22Rv1 (cell line): ENCODE measurements at regions not wholly inside any gene's neighbourhood (a gene's known extent, or its start where the extent isn't known, plus 50 kb on each side); places are given as distances from the start of the nearest gene placed in this dataset.

Source experiments
- H3K27ac ChIP-seq: fragments of 450-650 bp; 2 replicates; pipeline ENCODE4 v1.5.1; 2017
- CTCF ChIP-seq: fragments of 450-650 bp; IDR thresholded peaks from 2 replicates; pipeline ENCODE4 v1.5.1; 2017; ENCODE audit warnings: mild to moderate bottlenecking
- ZFX ChIP-seq: fragments of 450-650 bp; IDR thresholded peaks from 2 replicates; pipeline ENCODE4 v1.6.1; 2017; ENCODE audit warnings: antibody characterized with exemption, borderline replicate concordance

- TF ChIP-seq ZFX (no peak), CTCF (no peak)
- H3K27ac ChIP-seq: peak overlapping the region; percentile 19; the same call in 1 of the 2 replicates
Measured at GRCh38 chr2:207472343-207473048, 57.3 kb upstream of the CREB1 start.

GRCh38 chr2:207473049-207473930 lies 56.5 kb upstream of the CREB1 start:
- no peak for TF ChIP-seq ZFX
- peak; percentile 83 for TF ChIP-seq CTCF
- H3K27ac ChIP-seq: peak overlapping the region; percentile 19; the same call in 1 of the 2 replicates

- peak overlapping the region; percentile 19; the same call in 1 of the 2 replicates for H3K27ac ChIP-seq
- TF ChIP-seq ZFX (no peak), CTCF (no peak)
Measured at GRCh38 chr2:207473931-207474235, 55.9 kb upstream of the CREB1 start.

- TF ChIP-seq CTCF (peak; percentile 78), ZFX (no peak)
- no peak overlapping the region for H3K27ac ChIP-seq
Measured at GRCh38 chr2:207474863-207475485, 54.8 kb upstream of the CREB1 start.

GRCh38 chr2:207475546-207475945 lies 54.2 kb upstream of the CREB1 start:
- H3K27ac ChIP-seq: no peak overlapping the region
- TF ChIP-seq CTCF: no peak
- no peak for TF ChIP-seq ZFX

- no peak overlapping the region for H3K27ac ChIP-seq
- no peak for TF ChIP-seq CTCF
- TF ChIP-seq ZFX: no peak
Measured at GRCh38 chr2:207477896-207478295, 51.9 kb upstream of the CREB1 start.
